ENCODE measurements at regions not wholly inside any gene's neighbourhood (a gene's known extent, or its start where the extent isn't known, plus 50 kb on each side); places are given as distances from the start of the nearest gene placed in this dataset.

DNA sequence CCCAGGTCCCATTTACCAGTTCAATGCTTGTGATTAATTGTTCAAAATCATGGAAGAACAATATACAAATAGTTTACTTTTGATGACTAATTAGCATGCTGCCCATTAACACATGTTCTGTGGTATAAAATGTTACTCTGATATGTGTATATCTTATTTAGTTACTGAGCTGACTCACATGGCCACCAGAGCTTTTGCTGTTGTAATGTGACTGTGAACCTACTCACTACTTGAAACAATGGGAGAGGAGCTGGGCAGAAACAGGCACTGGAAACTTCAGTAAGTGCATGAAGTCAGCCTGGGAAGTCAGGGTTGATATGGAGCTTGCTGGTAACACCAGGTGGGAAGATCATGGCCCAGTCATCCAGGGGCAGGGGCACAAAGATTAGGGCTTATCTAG, 72.7 kb upstream of the MAD2L1 start:
- H3K4me2 ChIP-seq (ENCODE audit: control insufficient read depth, extremely low read depth, insufficient read depth, low read depth, low read length), result no peak overlapping the region
- DNase-seq (ENCODE audit: low read depth, low spot score) (no peak), FAIRE-seq (no peak)
- H3K36me3 ChIP-seq (ENCODE audit: control insufficient read depth in 2 of 2, extremely low read depth in 1 of 2, insufficient read depth in 2 of 2, low read length in 2 of 2), result no peaks in the 10 kb centered on the region
- no peaks in the 10 kb centered on the region for H3K9me3 ChIP-seq (ENCODE audit: control insufficient read depth, low read depth, low read length)
- H3K27ac ChIP-seq (ENCODE audit: control insufficient read depth, insufficient read depth, low read length), result no peak overlapping the region
- no peaks in the 10 kb centered on the region for H3K79me2 ChIP-seq (ENCODE audit: control insufficient read depth, insufficient read depth, low read length)
- no peaks in the 10 kb centered on the region for H3K4me1 ChIP-seq (ENCODE audit: control insufficient read depth, extremely low read depth, insufficient read depth, low read length)
- no peak overlapping the region for H2AFZ ChIP-seq (ENCODE audit: control insufficient read depth, low read length)
- H3K27me3 ChIP-seq (ENCODE audit: control insufficient read depth, extremely low read depth, insufficient read depth, low read length), result no peaks in the 10 kb centered on the region
- TF ChIP-seq EZH2 (IDR thresholded peaks at IDR 0.05; ENCODE audit: low read length) (no peak), CTCF (optimal IDR thresholded peaks at IDR 0.05 in 1 of 3, IDR thresholded peaks at IDR 0.05 in 1 of 3, conservative IDR thresholded peaks at IDR 0.05 in 1 of 3; ENCODE audit: extremely low read depth in 1 of 3, insufficient read depth in 2 of 3, low read length in 3 of 3) (no peak)
- H3K4me3 ChIP-seq (ENCODE audit: control insufficient read depth in 2 of 3, extremely low read depth in 1 of 3, insufficient read depth in 2 of 3, low read depth in 1 of 3, low read length in 3 of 3), result no peak overlapping the region
- no peak overlapping the region for H3K9ac ChIP-seq (ENCODE audit: control insufficient read depth, extremely low read depth, insufficient read depth, low read length)
- no peaks in the 10 kb centered on the region for H4K20me1 ChIP-seq (ENCODE audit: control insufficient read depth, extremely low read depth, insufficient read depth, low read length)
- H3K9me1 ChIP-seq (ENCODE audit: control insufficient read depth, extremely low read depth, insufficient read depth, low read length), result no peaks in the 10 kb centered on the region
- dilution Hi-C loops (cut with MboI; ENCODE audit: extremely low pct_ligation_motif_present, low sequenced_read_pairs), result no loop called here

DNA sequence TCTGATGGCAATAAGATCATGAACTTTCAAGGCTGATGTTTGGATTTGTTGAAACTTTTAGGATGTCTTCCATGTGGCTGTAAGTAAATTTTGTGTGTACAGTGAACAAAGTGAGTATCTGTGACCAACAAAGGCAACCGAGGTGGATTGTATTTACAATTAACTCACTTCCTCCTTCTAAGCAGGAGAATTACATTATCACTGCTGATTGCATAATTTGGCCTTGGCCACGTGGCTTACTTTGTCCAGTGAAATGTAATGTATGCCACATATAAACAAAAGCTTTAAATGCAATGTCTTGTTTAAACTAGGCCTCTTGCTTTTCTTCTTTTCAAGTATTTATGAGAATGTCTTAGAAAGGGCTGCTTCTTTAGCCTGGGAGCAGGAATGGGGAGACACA, 66.3 kb upstream of the MAD2L1 start:
- no peak overlapping the region for H2AFZ ChIP-seq (ENCODE audit: control insufficient read depth, low read length)
- FAIRE-seq, result no peak

More for the DNA sequence above, 66.3 kb upstream of the MAD2L1 start:
- no peak for DNase-seq (ENCODE audit: low read depth, low spot score)
- Histone ChIP-seq H3K36me3 (ENCODE audit: control insufficient read depth in 2 of 2, extremely low read depth in 1 of 2, insufficient read depth in 2 of 2, low read length in 2 of 2) (no peaks in the 10 kb centered on the region), H3K4me3 (ENCODE audit: control insufficient read depth in 2 of 3, extremely low read depth in 1 of 3, insufficient read depth in 2 of 3, low read depth in 1 of 3, low read length in 3 of 3) (no peak overlapping the region), H3K9me3 (ENCODE audit: control insufficient read depth, low read depth, low read length) (no peaks in the 10 kb centered on the region), H3K9ac (ENCODE audit: control insufficient read depth, extremely low read depth, insufficient read depth, low read length) (no peak overlapping the region), H3K4me2 (ENCODE audit: control insufficient read depth, extremely low read depth, insufficient read depth, low read depth, low read length) (no peak overlapping the region), H3K9me1 (ENCODE audit: control insufficient read depth, extremely low read depth, insufficient read depth, low read length) (no peaks in the 10 kb centered on the region), H3K4me1 (ENCODE audit: control insufficient read depth, extremely low read depth, insufficient read depth, low read length) (no peaks in the 10 kb centered on the region), H3K27me3 (ENCODE audit: control insufficient read depth, extremely low read depth, insufficient read depth, low read length) (no peaks in the 10 kb centered on the region), H4K20me1 (ENCODE audit: control insufficient read depth, extremely low read depth, insufficient read depth, low read length) (no peaks in the 10 kb centered on the region), H3K79me2 (ENCODE audit: control insufficient read depth, insufficient read depth, low read length) (no peaks in the 10 kb centered on the region), H3K27ac (ENCODE audit: control insufficient read depth, insufficient read depth, low read length) (no peak overlapping the region)
- no peak for TF ChIP-seq EZH2 (IDR thresholded peaks at IDR 0.05; ENCODE audit: low read length)
- TF ChIP-seq CTCF (optimal IDR thresholded peaks at IDR 0.05 in 1 of 3, IDR thresholded peaks at IDR 0.05 in 1 of 3, conservative IDR thresholded peaks at IDR 0.05 in 1 of 3; ENCODE audit: extremely low read depth in 1 of 3, insufficient read depth in 2 of 3, low read length in 3 of 3), result no peak
- dilution Hi-C loops (cut with MboI; ENCODE audit: extremely low pct_ligation_motif_present, low sequenced_read_pairs), result no loop called here
